CD4-positive, alpha-beta memory T cell (primary cell): ENCODE measurements at regions not wholly inside any gene's neighbourhood (a gene's known extent, or its start where the extent isn't known, plus 50 kb on each side); places are given as distances from the start of the nearest gene placed in this dataset.

Experiments
- CTCF ChIA-PET: fragments of 350-600 bp; sonication (Branson Sonifier 250); formaldehyde crosslinking; loops from one replicate; lab custom pipeline; 2021; ENCODE audit warnings: inconsistent platforms; ENCODE audit not compliant: partially characterized antibody; lab: Charles Lee
- POLR2A ChIA-PET: fragments of 350-600 bp; sonication (Branson Sonifier 250); formaldehyde crosslinking; loops from one replicate; lab custom pipeline; 2021; ENCODE audit not compliant: partially characterized antibody; lab: Charles Lee
- DNase-seq, 5 donors: peaks; one replicate each; pipeline versions ENCODE4 v3.0.0 to v3.0.0-alpha.2; 2020 to 2022; ENCODE audit warnings: mixed read lengths in 1 of 5
- H3K27ac ChIP-seq: one replicate; pipeline ENCODE4 v1.7.0; 2013; ENCODE audit warnings: low read depth, low read length
- H3K27me3 ChIP-seq: 2 replicates; pipeline ENCODE4 v1.7.0; 2013; ENCODE audit warnings: mild to moderate bottlenecking, low read length, moderate library complexity; ENCODE audit not compliant: insufficient read depth
- H3K36me3 ChIP-seq: 2 replicates; pipeline ENCODE4 v1.7.0; 2013; ENCODE audit warnings: mild to moderate bottlenecking, low read length, moderate library complexity; ENCODE audit not compliant: insufficient read depth
- H3K4me1 ChIP-seq: 2 replicates; pipeline ENCODE4 v1.7.0; 2013; ENCODE audit warnings: mild to moderate bottlenecking, low read length, moderate library complexity; ENCODE audit not compliant: insufficient read depth
- H3K4me3 ChIP-seq, 2 donors: one replicate each; pipeline ENCODE4 v1.7.0; 2013; ENCODE audit warnings: low read length in 2 of 2, mild to moderate bottlenecking in 1 of 2
- H3K9me3 ChIP-seq, 2 donors: one replicate each; pipeline ENCODE4 v1.7.0; 2013; ENCODE audit warnings: low read length in 2 of 2, control low read depth in 1 of 2; ENCODE audit not compliant: control insufficient read depth in 1 of 2
- H3K27ac Mint-ChIP-seq, 7 donors: one replicate each; pipeline ENCODE4 v1.8.0; 2020 to 2021; ENCODE audit warnings: mixed read lengths in 7 of 7, mild to moderate bottlenecking in 6 of 7, inconsistent platforms in 3 of 7, moderate library complexity in 3 of 7
- H3K27me3 Mint-ChIP-seq, 2 donors: one replicate each; pipeline ENCODE4 v1.8.0; 2020 to 2021; ENCODE audit warnings: mixed read lengths in 2 of 2
- H3K36me3 Mint-ChIP-seq, 2 donors: one replicate each; pipeline ENCODE4 v1.8.0; 2020 to 2021; ENCODE audit warnings: mixed read lengths in 2 of 2, inconsistent platforms in 1 of 2, mild to moderate bottlenecking in 1 of 2
- H3K4me1 Mint-ChIP-seq, 4 donors: one replicate each; pipeline ENCODE4 v1.8.0; 2020 to 2021; ENCODE audit warnings: mixed read lengths in 4 of 4, mild to moderate bottlenecking in 1 of 4
- H3K4me3 Mint-ChIP-seq, 8 donors: one replicate each; pipeline ENCODE4 v1.8.0; 2020 to 2021; ENCODE audit warnings: mixed read lengths in 8 of 8, mild to moderate bottlenecking in 7 of 8, moderate library complexity in 6 of 8, inconsistent platforms in 3 of 8
- H3K9me3 Mint-ChIP-seq, 8 donors: one replicate each; pipeline ENCODE4 v1.8.0; 2020 to 2021; ENCODE audit warnings: mixed read lengths in 8 of 8, mild to moderate bottlenecking in 5 of 8, inconsistent platforms in 3 of 8, moderate library complexity in 1 of 8
- intact Hi-C: fragments of 100-400 bp; cut with micrococcal nuclease; formaldehyde crosslinking; loops from one replicate; pipeline ENCODE4 v1.15.1; 2023

GRCh38 chr13:105991622-105992277 lies 543.7 kb downstream of the EFNB2 start:
- Histone ChIP-seq H3K9me3 (no peaks in the 10 kb centered on the region), H3K4me3 (no peak overlapping the region), H3K36me3 (no peaks in the 10 kb centered on the region), H3K4me1 (no peaks in the 10 kb centered on the region), H3K27ac (no peak overlapping the region), H3K27me3 (no peaks in the 10 kb centered on the region)
- DNase-seq = no peak
- H3K4me3 Mint-ChIP-seq = no peak overlapping the region
- ChIA-PET CTCF (no interaction called here), POLR2A (no interaction called here)
- peaks cover 0 to 2% (median 0%) of the 10 kb centered on the region in 8 donors for H3K9me3 Mint-ChIP-seq
- no peaks in the 10 kb centered on the region for H3K36me3 Mint-ChIP-seq
- no peaks in the 10 kb centered on the region for H3K27me3 Mint-ChIP-seq
- intact Hi-C loops = no loop called here
- H3K4me1 Mint-ChIP-seq = no peaks in the 10 kb centered on the region
- no peak overlapping the region for H3K27ac Mint-ChIP-seq

DNA sequence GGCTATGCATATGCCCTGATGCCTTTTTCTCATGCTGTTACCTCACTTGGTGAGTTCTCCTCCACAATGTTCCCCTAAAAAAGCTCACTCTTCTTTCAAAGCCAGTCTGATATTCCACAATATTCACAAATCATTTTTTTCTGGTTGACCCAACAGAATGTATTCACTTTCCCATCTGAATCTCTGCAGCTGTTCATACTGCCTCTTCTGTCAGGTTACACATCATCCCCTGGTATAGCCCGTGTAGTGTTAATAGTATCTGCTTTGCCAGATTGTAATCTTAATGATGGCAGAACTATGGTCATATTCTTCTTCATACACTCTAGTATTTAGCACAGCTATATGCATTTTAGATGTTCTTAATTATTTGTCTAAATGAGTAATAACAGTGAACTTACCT lies 544.3 kb downstream of the EFNB2 start:
- DNase-seq = no peak
- no peaks in the 10 kb centered on the region for H3K36me3 Mint-ChIP-seq
- H3K4me3 Mint-ChIP-seq = no peak overlapping the region
- no peaks in the 10 kb centered on the region for H3K27me3 ChIP-seq
- no peak overlapping the region for H3K27ac ChIP-seq
- H3K36me3 ChIP-seq = no peaks in the 10 kb centered on the region
- H3K9me3 ChIP-seq = no peaks in the 10 kb centered on the region
- no peaks in the 10 kb centered on the region for H3K4me1 Mint-ChIP-seq
- CTCF ChIA-PET = no interaction called here
- POLR2A ChIA-PET = no interaction called here
- no peak overlapping the region for H3K4me3 ChIP-seq
- H3K27ac Mint-ChIP-seq = no peak overlapping the region
- peaks cover 0 to 2% (median 0%) of the 10 kb centered on the region in 8 donors for H3K9me3 Mint-ChIP-seq
- intact Hi-C loops = no loop called here
- no peaks in the 10 kb centered on the region for H3K4me1 ChIP-seq
- no peaks in the 10 kb centered on the region for H3K27me3 Mint-ChIP-seq

DNA sequence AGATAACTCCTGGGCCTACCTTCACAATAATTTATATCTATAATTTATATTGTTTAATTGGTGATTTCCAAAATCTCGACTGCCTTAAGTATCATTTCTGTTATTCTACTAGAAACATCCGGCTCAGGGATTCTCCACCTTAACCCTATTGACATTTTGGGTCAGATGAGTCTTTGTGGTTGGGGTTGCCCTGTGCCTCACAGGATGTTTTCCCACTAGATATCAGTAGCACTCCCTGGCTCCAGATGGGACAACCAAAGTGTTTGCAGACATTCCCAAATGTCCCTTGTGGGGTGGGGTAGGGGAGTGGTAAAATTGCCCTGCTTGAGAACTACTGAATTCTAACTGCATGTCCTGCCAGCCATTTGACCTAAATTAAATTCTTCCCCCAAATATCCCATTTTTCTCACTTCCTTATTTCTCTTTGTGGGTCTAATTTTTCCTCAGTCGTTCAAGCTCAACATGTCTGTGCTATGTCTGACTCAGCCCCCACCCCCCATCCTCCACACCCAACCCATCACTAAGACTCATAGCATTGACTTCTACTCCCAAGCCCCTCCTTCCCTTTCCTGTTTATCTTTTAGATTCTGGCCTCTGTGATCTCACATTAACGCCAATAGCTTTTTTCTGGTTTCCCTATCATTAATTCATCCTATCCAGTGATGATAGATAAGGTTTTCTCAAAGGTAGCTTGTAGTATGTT lies 545.1 kb downstream of the EFNB2 start:
- H3K27ac Mint-ChIP-seq = no peak overlapping the region
- no peaks in the 10 kb centered on the region for H3K4me1 Mint-ChIP-seq
- Histone ChIP-seq H3K9me3 (no peaks in the 10 kb centered on the region), H3K4me3 (no peak overlapping the region), H3K36me3 (no peaks in the 10 kb centered on the region), H3K27me3 (no peaks in the 10 kb centered on the region), H3K4me1 (no peaks in the 10 kb centered on the region), H3K27ac (no peak overlapping the region)
- POLR2A ChIA-PET = no interaction called here
- H3K27me3 Mint-ChIP-seq = no peaks in the 10 kb centered on the region
- no peak for DNase-seq
- H3K9me3 Mint-ChIP-seq = peaks cover 0 to 2% (median 0%) of the 10 kb centered on the region in 8 donors
- intact Hi-C loops = no loop called here
- no peak overlapping the region for H3K4me3 Mint-ChIP-seq
- CTCF ChIA-PET = no interaction called here
- H3K36me3 Mint-ChIP-seq = no peaks in the 10 kb centered on the region

DNA sequence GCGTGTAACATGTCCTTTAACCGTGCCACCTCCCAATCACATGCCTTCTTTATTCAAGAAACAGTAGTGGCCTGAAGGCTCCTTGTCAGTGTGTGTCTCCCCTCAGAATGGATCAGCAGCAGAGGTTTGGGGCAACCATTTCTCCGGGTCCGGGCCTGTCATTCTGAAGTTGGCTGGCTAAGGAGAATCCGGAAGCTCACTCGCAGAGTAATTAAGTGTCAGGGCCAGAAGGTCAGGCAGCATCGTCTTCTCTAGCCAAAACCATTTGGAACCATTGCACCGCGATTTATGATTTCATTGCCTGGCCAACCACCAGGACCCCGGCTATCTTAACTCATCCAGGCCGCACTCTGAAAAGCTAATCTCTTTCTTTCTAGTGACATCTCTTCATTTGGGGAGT lies 550.8 kb downstream of the EFNB2 start:
- CTCF ChIA-PET = interaction anchor here (1.2 kb wide), 1 partner anchor 11 kb away, joined by 3 read pairs; no protein-coding TSS in a partner anchor

GRCh38 chr13:105984236-105984635 lies 551.2 kb downstream of the EFNB2 start:
- CTCF ChIA-PET = interaction anchor here (1.2 kb wide), 1 partner anchor 10 kb away, joined by 3 read pairs; no protein-coding TSS in a partner anchor
- H3K36me3 Mint-ChIP-seq = no peaks in the 10 kb centered on the region
- Histone ChIP-seq H3K4me1 (no peaks in the 10 kb centered on the region), H3K27me3 (no peaks in the 10 kb centered on the region), H3K27ac (no peak overlapping the region), H3K4me3 (no peak overlapping the region), H3K36me3 (no peaks in the 10 kb centered on the region), H3K9me3 (no peaks in the 10 kb centered on the region)
- intact Hi-C loops = no loop called here
- H3K4me3 Mint-ChIP-seq = no peak overlapping the region
- DNase-seq = no peak
- H3K27me3 Mint-ChIP-seq = no peaks in the 10 kb centered on the region
- no peaks in the 10 kb centered on the region for H3K4me1 Mint-ChIP-seq
- POLR2A ChIA-PET = no interaction called here
- H3K9me3 Mint-ChIP-seq = peaks cover 0 to 4% (median 0%) of the 10 kb centered on the region in 8 donors
- no peak overlapping the region for H3K27ac Mint-ChIP-seq

More for the DNA sequence above, 550.8 kb downstream of the EFNB2 start:
- POLR2A ChIA-PET = no interaction called here
- no peaks in the 10 kb centered on the region for H3K27me3 Mint-ChIP-seq
- Histone ChIP-seq H3K4me3 (no peak overlapping the region), H3K9me3 (no peaks in the 10 kb centered on the region), H3K27me3 (no peaks in the 10 kb centered on the region), H3K36me3 (no peaks in the 10 kb centered on the region), H3K4me1 (no peaks in the 10 kb centered on the region), H3K27ac (no peak overlapping the region)
- no peaks in the 10 kb centered on the region for H3K36me3 Mint-ChIP-seq
- DNase-seq = no peak
- peaks cover 0 to 4% (median 0%) of the 10 kb centered on the region in 8 donors for H3K9me3 Mint-ChIP-seq
- intact Hi-C loops = no loop called here
- H3K4me3 Mint-ChIP-seq = no peak overlapping the region
- no peak overlapping the region for H3K27ac Mint-ChIP-seq
- no peaks in the 10 kb centered on the region for H3K4me1 Mint-ChIP-seq

- Mint-ChIP-seq H3K27ac (no peak overlapping the region), H3K4me3 (no peak overlapping the region), H3K36me3 (no peaks in the 10 kb centered on the region), H3K9me3 (peaks cover 0 to 4% (median 0%) of the 10 kb centered on the region in 8 donors), H3K4me1 (no peaks in the 10 kb centered on the region), H3K27me3 (no peaks in the 10 kb centered on the region)
- Histone ChIP-seq H3K36me3 (no peaks in the 10 kb centered on the region), H3K9me3 (no peaks in the 10 kb centered on the region), H3K4me1 (no peaks in the 10 kb centered on the region), H3K4me3 (no peak overlapping the region), H3K27ac (no peak overlapping the region), H3K27me3 (no peaks in the 10 kb centered on the region)
- POLR2A ChIA-PET = no interaction called here
- CTCF ChIA-PET = no interaction called here
- intact Hi-C loops = no loop called here
- DNase-seq = no peak
These were observed 553.1 kb downstream of the EFNB2 start for GRCh38 chr13:105982219-105982930.
